AG20443 (cell line): ENCODE measurements at regions not wholly inside any gene's neighbourhood (a gene's known extent, or its start where the extent isn't known, plus 50 kb on each side); places are given as distances from the start of the nearest gene placed in this dataset.
A peak's percentile ranks its signal among the peaks of the same experiment; 100 is the strongest.
"Not testable (repeated sequence)": the region's sequence is repeated elsewhere in the genome, so short reads cannot be mapped to it uniquely, and the experiment has no call there.

ENCODE experiments used
- DNase-seq: peaks from one replicate; pipeline ENCODE4 v3.0.0; 2012; ENCODE audit warnings: low spot score, mixed read lengths

DNA sequence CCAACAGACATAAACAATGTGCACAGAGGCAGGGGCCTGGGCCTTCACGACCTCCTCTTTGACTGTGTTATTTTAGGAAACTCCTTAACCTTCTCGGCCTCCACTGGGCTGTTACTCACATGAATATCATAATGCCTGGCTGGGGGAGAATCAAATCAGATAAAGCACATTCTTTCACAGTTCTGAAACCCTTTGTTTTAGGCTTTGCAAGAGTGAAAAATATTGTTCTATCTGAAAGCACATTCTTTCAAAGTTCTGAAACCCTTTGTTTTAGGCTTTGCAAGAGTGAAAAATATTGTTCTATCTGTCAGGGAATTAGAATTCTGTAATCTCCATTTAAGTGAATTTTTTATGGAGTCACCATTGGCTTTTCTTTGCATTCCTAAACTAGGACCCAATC is 50.7 kb upstream of the SYNDIG1 start:
- no peak for DNase-seq

DNA sequence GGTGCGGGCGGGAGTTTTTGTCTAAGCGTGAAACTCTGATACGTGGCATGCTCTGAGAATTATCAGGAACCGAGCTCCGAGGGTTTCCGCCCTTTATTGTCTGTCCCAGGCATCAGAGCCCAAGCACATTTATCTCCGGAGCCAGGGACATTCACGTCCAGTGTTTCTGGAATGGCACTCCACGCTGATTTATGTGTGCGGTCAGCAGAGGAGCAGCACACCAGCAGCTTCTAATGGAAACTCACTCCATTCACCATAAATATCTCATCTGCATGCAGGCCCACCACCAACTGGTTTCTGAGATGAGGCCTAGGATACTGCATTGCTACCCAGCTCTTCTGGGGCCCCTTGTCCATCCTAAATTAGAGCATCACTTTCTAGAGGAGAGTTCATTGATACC is 51.9 kb upstream of the SYNDIG1 start:
- no peak for DNase-seq

DNA sequence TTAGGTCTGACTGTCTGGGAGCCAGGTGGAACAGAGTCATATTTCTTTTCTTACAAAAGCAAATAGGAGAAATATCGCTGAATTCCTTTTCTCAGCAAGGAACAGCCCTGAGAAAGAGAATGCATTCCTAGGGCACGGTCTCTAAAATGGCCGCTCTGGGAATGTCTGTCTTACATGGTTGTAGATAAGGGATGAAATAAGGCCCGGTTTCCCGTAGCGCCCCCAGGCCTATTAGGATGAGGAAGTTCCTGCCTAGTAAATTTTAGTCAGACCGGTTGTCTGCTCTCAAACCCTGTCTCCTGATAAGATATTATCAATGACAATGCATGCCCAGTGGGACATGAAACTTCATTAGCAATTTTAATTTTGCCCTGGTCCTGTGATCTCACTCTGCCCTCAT is 54.0 kb upstream of the SYNDIG1 start:
- DNase-seq, result not testable (repeated sequence)

DNA sequence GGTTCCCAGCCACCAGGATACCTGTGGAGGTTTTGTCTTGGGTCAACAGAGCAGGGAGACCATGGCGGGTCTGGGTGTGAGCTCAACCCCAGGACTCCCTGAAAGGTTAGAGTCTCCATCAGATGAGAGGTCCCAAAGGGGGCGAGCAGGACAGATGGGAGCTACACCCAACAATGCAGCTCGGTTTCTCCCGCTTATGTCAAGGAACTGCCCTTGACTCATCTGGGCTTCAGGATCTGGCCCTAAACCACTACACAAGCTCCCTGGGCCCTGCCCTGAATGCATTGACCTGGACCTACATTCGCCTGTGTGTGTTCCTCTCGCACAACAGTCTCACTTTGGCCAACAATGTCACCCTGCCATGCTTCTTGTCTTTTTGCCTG is 57.6 kb upstream of the SYNDIG1 start:
- no peak for DNase-seq

DNA sequence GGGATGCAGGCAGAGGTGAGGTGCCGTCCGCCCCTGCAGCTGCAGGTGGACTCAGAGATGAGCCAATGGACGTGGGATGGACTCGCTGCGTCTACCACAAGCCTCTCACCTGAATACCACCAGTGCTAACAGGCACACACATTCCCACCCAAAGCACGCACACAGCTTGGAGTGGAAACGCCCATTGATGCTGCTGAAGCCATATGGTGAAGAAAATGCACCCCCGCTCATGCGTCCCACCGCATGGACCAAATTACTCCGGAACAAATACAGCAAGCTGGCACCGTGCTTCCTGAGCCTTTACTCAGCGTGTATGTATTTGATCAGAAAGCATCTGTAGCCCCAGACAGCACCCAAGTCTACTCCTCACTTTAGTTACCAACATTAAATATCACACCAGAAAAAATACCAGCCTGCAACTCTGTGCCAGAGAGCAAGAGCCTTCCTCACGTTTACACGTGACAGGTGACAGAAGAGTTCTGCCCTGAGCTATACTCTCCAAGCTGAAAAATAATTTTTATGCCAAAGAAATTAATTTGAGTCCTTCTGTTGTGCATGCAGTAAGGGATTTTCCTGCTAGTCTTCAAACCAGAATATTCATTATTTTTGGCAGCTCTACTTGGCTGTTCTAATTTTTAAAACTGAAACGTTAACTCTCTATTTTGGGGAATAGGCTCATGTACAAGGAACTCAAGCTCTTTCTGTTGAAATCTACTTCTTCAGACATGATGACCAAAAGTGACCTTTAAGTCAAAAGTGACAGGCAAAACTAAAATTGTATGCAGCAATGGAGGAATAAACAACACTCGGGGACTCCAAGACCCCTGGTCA is 58.2 kb upstream of the SYNDIG1 start:
- DNase-seq, result no peak

DNA sequence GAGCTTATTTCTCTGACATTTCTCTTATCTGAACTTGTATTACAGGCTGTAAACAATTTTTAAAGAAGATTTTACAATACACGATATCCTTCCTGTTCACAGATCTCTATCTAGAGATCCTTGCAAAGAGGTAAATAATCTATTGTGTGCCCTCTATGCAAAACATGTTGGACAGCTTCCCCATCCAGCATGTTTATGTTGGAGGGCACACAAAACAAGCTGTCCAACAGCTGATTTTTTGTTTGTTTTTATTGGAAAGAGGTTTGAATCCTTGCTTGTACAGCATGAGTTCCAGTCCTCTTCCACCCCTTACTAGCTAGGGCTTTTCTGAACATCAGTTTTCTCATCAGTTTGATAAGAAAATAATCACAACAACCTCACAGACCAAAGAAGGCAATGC is 62.3 kb upstream of the SYNDIG1 start:
- DNase-seq, result no peak

DNA sequence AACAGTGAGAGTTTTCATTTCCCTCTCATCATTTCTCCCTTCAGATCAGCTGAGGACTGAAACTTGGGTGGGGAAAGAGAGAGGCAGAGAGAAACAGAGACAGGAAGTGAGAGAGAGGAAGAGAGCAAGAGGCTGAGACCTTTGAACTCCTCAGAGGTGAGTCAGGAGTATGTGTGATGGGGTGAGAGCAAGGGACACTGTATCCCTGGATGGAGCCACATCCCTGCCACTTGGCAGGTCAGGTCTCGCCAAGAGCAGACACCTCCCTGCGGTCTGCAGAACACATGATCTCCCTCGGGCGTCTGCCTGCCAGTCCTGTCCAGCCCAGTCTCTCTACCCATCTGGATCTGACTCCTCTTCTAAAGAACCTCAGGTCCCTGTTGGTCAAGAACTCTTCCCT is 62.7 kb upstream of the SYNDIG1 start:
- no peak for DNase-seq

DNA sequence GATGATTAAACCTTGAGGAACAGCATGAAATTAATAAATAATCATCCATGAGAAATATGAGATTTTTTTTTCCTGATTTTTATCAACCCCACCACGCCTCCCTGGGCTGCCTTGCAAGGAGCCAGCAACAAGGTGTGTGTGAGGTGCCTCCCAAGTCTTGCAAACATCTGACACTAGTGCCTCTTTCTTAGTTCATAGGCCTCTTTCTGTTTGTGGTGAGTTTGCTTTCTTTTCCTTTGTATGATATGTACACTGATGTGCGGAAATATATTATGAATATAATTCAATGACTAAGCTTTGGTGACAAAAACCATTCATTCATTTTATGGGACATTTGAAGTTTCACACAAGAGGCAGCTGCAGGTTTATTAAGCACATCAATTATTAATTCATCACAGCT is 63.2 kb upstream of the SYNDIG1 start:
- DNase-seq, result no peak

DNA sequence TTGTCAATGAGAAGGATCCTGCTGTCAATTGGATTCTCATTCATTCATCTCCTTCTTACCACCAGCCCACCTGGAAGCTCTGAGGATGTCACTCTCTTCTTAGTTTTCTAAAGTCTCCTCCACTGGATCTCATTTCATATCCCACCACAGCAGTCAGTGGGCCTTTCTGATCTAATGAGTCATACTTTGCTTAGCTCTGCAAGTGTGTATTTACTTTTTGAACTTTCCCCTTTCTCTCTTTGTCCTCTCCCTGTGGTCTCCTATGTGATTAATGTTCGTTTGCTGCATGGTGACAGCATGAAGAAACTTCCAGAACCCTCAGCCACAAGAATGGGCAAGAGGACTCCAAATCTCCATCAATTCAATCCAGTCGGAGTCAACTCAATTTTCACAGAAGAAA is 63.6 kb upstream of the SYNDIG1 start:
- no peak for DNase-seq

DNA sequence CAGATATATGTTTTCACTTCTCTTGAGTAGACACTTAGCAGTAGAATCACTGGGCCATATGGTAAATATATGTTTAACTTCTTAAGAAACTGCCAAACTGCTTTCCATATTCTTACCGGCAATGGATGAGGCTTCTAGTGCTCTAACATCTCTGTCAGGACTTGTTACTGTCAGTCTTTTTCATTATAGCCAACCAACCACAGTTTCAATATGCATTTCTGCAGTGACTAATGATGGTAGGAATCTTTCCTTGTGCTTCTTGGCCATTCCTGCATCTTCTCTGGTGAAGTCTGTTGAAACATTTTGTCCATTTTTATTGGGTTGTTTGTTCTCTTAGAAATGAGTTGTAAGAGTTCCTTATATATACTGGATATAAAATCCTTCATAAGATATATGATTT is 66.0 kb upstream of the SYNDIG1 start:
- no peak for DNase-seq

DNA sequence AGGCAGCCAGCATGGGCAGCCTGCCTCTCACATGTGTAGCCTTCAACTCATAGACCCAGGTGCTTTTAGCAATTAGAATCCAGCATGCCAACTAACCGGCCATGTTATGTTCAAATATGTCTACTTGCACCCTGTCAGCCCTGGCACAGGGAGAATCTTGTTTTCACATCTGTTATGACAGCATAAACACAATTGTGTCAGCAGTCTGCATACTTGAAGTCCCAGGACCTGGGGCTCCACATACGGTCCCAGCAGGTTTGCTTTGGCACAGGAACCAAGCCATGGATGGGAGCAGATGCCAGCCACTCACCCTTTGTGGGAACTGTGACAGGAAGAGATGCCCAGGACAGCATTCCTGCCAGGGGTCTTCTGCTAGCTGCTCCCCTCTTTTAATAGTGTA is 67.2 kb upstream of the SYNDIG1 start:
- no peak for DNase-seq

DNA sequence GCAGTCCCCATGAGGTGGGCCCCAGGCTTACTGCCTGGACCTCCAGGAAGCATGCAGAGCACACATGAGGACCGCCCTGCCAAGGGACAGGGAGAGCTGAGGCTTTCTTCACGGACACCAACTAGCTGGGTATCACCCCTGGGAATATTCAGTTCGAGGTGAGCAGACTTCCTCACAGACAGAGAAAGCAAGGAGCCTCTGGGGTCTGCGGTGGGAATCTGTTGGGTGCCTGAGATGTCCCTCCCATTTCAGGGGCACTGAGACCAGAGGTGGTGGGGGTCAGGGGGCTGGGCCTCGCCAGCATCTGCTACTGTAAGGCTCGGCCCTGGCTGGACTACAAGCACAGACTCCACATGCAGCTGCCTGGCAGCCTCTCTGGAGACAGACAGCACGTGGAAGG is 74.3 kb upstream of the SYNDIG1 start:
- no peak for DNase-seq

DNA sequence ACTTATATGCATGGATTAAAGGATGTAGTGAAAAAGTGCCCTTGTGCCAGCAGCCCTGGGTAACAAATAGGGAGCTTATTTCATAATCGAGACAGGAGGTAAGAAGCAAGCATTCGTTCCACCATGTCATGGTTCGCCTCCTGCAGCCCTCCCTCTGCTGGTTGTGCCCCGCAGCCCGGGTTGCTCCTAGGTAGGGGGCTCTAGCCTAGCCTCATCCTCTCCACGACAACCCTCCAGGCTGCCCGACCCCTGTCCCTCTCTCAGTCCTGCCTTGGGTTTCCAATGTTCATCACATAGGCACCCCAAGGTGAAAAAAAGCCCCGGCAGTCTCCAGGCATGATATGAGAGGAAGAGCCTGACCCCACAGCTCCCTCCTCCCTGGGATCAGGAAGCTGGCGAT is 75.5 kb upstream of the SYNDIG1 start:
- no peak for DNase-seq

DNA sequence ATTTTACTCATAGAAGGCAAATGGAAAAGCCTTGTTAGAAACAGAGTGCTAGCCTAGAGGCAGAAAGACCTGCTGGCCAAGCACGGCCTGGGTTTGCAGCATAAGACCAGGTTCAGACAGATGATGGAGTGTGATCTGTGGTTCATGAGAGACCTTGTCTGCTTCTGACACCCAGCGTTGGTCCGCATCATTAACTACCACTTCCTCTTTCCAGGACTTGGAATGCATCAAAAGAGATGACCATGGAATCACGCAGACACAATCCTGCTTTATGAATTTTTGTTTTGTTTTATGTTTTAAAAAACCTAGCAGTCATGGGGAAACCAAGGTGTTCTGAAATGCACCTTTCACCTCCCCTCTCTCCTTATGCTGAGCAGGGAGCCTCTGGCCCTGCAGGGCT is 76.8 kb upstream of the SYNDIG1 start:
- DNase-seq, result no peak

DNA sequence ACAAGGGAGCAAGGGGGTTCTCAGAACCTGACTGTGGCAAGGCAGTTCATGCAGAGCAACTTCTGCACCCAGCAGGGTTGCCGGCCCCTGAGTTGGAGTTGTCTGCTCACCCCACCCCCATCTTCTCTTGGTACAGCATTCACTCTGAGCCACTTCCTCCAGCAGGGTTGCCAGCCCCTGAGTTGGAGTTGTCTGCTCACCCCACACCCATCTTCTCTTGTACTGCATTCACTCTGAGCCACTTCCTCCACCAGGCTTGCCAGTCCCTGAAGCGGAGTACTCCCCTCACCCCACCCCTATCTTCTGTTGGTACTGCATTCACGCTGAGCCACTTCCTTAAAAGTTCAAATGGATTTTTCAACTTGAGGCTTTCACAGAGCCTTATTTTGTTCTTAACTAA is 79.7 kb upstream of the SYNDIG1 start:
- no peak for DNase-seq

DNA sequence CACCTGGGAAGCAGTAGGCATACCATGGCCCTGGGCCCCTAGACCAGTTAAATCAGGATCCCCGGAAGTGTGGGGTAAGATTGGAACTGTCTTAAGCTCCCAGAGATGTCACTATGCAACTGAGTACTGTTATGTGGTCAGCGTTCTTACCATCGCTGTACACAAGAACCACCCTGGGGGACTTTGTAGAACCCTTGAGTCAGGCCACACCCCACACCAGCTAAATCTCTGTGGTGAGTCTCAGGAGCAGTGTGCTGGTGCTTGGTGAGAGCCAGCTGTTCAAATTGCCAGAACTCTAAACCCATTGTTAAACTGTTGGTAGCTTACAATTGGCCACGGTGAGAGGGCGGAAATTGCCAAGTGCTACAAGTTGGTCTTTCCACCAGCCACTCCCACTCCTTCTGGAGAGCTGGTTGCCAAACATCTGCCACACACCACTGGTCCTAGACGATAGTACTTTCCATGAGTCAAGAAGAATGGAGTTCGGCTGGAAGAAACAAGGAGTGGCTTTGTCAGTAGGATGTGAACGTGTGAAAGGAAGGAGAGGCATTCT is 80.5 kb upstream of the SYNDIG1 start:
- no peak for DNase-seq

DNA sequence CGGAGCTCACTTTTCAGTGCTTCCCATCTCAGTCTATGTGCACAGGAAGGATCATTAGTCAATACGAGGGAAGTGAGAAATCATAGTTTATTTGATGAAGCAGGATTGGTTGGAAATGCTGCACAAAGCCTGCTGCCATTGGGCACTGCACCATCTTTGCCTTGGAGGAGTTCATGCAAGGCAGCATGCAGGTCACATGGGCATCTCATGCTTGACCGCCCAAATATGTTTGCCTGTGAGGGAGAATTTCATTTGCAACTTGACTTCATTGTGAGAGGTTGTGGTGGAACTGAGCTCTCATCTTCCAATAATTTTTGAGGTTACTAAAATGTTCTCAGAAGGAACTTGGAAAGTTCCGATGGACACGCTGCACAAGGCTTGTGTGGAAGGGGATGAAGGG is 83.9 kb upstream of the SYNDIG1 start:
- no peak for DNase-seq

DNA sequence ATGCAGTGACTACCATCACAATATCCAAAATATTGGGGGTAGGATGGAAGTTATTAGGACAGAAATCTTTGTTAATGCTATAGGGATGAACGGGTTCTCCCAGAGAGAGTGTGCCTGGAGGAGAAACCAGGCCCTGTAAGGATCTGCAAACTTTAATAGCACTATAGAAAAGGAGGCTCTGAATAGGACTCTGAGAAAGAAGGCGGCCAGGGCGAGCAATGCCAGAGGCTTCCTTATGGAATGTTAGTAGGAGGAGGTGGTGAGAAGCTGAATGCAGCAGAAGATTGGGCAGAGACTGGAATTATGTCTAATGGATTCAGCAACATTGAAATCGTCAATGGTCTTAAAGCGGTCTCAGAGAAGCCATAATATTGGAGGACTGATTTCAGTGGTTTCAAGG is 84.6 kb upstream of the SYNDIG1 start:
- no peak for DNase-seq

DNA sequence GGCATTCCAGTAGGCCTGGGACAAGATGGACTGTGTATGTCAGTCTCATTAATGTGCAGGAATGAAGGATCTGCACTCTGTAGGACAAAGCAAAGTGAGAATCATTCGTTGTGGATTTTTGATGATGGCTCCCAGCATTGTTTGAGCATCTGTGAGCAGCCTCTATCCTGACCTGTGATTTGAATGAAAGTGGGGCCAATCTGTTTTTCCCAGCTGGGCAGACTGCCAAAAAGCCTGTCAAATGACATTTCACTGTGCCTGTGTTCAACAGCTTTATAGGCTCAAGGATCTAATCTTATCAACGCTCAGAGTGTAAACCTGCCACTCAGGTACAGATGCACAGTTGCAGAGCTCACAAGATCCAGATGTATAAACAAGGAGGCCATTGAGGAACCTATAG is 86.7 kb upstream of the SYNDIG1 start:
- DNase-seq, result no peak

DNA sequence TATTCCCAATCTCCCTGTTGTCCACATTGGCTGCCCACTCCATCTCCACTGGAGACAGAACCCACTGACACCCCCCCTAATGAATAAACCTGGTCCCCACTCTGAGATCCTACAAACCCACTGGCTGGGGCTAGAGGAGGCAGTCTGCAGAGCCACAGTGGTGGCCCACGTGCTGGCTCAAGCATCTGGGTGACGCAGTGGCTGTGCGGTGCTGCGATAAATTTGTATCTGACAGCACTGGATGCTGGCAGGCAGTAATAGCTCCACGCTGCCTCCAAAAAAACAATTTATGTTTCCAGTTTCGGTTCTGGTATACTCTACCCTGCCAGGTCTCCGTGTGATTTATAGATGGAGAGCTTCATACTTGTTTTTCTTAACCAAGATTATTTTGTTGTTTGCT is 87.1 kb upstream of the SYNDIG1 start:
- DNase-seq, result no peak

DNA sequence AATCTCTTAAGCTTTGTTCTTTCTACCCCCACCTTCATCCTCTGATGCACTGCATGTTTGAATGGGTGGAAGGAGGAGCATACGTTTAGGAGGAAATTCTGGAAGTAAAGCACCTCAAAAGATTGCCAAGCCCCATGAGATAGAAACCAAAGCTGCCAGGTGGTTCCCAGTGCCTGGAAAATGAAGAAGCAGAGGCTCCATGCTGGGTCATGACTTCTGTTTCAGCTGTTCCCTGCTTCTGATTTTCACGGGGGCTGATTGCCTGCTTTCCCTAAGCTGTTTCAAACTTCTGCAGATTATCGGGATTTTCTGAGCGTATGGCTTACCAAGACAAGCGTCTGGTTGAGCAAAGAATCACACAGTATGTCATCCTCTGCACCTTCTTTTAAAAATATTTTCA is 87.5 kb upstream of the SYNDIG1 start:
- no peak for DNase-seq

DNA sequence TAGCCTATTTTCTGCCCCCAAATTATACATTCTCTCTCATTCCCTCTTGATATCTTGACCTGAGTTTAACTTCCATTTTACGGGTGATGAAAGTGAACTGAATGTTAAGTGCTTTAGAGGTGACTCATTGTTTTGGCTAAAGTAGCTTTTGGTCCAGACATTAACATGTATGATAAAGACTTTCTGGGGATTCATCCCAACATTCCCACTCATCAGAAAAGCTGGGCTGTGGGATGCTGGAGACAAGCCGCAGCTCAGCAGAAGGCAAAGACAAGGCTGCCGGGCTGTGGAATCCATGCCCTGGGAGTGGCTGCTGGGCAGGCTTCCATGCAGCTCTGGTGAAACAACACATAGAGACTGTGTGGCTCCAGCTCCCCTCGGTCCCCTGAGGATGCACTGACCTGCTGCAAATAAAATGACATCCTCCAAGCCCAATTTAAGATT is 89.9 kb upstream of the SYNDIG1 start:
- peak; percentile 72 for DNase-seq

DNA sequence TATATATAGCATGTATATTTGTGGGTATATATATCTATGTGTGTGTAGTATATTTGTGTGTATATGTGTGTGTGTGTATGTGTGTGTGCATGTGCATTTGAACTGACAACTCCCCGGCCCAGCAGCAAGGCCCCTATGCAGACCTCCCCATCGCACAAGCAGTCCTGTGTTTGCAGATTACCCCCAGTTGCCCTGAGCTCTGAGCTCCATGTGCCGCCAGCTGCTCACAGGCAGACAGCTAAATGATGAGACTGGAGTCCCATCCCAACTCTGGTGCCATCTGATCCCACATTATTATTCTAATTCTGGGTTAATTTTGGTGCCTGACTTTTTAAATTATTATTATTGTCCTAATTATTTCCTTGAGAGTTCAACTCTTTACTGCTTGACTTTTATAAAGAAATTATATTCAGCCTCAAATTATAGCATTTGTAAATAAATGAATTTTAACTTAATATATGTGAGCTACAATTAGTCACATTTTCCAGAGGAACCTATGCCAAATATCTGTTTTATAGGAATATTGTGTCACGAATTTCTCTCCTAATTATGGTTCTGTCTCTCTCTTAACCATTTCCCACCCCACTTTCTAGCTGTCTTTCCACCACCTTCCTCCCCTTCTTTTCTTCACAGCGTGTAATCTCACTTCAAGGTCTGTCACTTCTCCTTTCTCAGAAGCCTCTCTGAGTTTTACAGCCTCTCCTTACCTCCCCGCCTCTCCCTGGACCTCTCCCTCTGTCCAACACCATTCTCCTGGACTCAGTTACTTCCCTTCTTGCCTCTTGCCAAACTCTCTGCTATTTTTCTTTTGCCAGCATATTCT is 90.6 kb upstream of the SYNDIG1 start:
- DNase-seq, result no peak
